ENCODE measurements at regions not wholly inside any gene's neighbourhood (a gene's known extent, or its start where the extent isn't known, plus 50 kb on each side); places are given as distances from the start of the nearest gene placed in this dataset.

- peak; percentile 15 for DNase-seq
Observed at GRCh38 chr20:22652681-22653588, 68.6 kb upstream of the FOXA2 start.

GRCh38 chr20:22653658-22654642 is 69.6 kb upstream of the FOXA2 start:
- no peak for DNase-seq

- no peak for DNase-seq
Observed at GRCh38 chr20:22663528-22664025, 79.2 kb upstream of the FOXA2 start.

- DNase-seq = no peak
Observed at GRCh38 chr20:22667198-22667597, 82.8 kb upstream of the FOXA2 start.

GRCh38 chr20:22672191-22672590 is 87.8 kb upstream of the FOXA2 start:
- DNase-seq = no peak

GRCh38 chr20:22673467-22673866 is 89.1 kb upstream of the FOXA2 start:
- DNase-seq = no peak

GRCh38 chr20:22675341-22675740 is 91.0 kb upstream of the FOXA2 start:
- no peak for DNase-seq

- DNase-seq = no peak
Observed at GRCh38 chr20:22678678-22679077, 94.3 kb upstream of the FOXA2 start.

- DNase-seq = no peak
Observed at GRCh38 chr20:22679197-22679596, 94.8 kb upstream of the FOXA2 start.

GRCh38 chr20:22680031-22680740 is 95.8 kb upstream of the FOXA2 start:
- DNase-seq = no peak

GRCh38 chr20:22681591-22682248 is 97.3 kb upstream of the FOXA2 start:
- DNase-seq = no peak

GRCh38 chr20:22682381-22682780 is 98.0 kb upstream of the FOXA2 start:
- no peak for DNase-seq

GRCh38 chr20:22684072-22684762 is 99.8 kb upstream of the FOXA2 start:
- DNase-seq = peak; percentile 59

GRCh38 chr20:22684763-22685443 is 100.5 kb upstream of the FOXA2 start:
- DNase-seq = no peak

- DNase-seq = peak; percentile 46
Observed at GRCh38 chr20:22686097-22686496, 101.7 kb upstream of the FOXA2 start.

- DNase-seq = no peak
Observed at GRCh38 chr20:22687676-22688349, 103.4 kb upstream of the FOXA2 start.

- no peak for DNase-seq
Observed at GRCh38 chr20:22688485-22688884, 104.1 kb upstream of the FOXA2 start.

- no peak for DNase-seq
Observed at GRCh38 chr20:22689266-22689665, 104.9 kb upstream of the FOXA2 start.

- DNase-seq = no peak
Observed at GRCh38 chr20:22690000-22690399, 105.6 kb upstream of the FOXA2 start.

- no peak for DNase-seq
Observed at GRCh38 chr20:22690616-22691179, 106.3 kb upstream of the FOXA2 start.

Measured in NCI-H526 treated with DMSO at 0.1 percent for 48 hours (cell line).